HCT116 (cell line): ENCODE measurements at regions not wholly inside any gene's neighbourhood (a gene's known extent, or its start where the extent isn't known, plus 50 kb on each side); places are given as distances from the start of the nearest gene placed in this dataset.

Experiments
- ATAC-seq: fragments of 200-7000 bp; cut with Tn5 transposase; 2 replicates; pipeline ENCODE4 v1.9.1; 2020; ENCODE audit warnings: mild to moderate bottlenecking, moderate library complexity
- BruUV-seq: library from RNA; stranded (reverse); fragments of 400-500 nt; replicated peaks from 2 replicates; lab custom pipeline; 2021; lab: Mats Ljungman, UMichigan
- CTCF ChIA-PET: fragments of 300-600 bp; sonication (Branson Sonifier 250); formaldehyde crosslinking; loops from one replicate; lab custom pipeline; 2021; ENCODE audit warnings: antibody characterized with exemption; lab: Charles Lee
- POLR2A ChIA-PET: fragments of 300-600, 350-600 bp; sonication (Branson Sonifier 250); formaldehyde crosslinking; loops from one replicate; lab custom pipeline; 2021; ENCODE audit warnings: antibody characterized with exemption; lab: Charles Lee
- RAD21 ChIA-PET, 2 experiments: fragments of 300-600 bp; sonication (Branson Sonifier 250); formaldehyde crosslinking; loops; one replicate each; lab custom pipeline; 2023; ENCODE audit warnings: low total read pairs in 2 of 2; ENCODE audit not compliant: uncharacterized antibody in 2 of 2, unreplicated experiment in 2 of 2, low non-redundant PET in 1 of 2; lab: Charles Lee
- DNase-seq: peaks from one replicate; pipeline ENCODE4 v3.0.0-alpha.2; 2010; ENCODE audit warnings: low read depth, low spot score
- H2AFZ ChIP-seq: fragments of 200-600 bp; shearing (Covaris generic), sonication (generic); 2 replicates; pipeline ENCODE4 v1.6.1; 2017; ENCODE audit warnings: low read depth, mixed run types, mixed read lengths, antibody characterized with exemption, low read length; ENCODE audit not compliant: poor library complexity, severe bottlenecking
- H3K27ac ChIP-seq: 2 replicates; pipeline ENCODE4 v1.5.1; 2012; ENCODE audit warnings: low read depth, low read length
- H3K27me3 ChIP-seq: fragments of 200-600 bp; sonication (generic); 2 replicates; pipeline ENCODE4 v1.6.1; 2016; ENCODE audit warnings: mixed run types, low read length, mixed read lengths; ENCODE audit not compliant: insufficient read depth
- H3K36me3 ChIP-seq, 2 experiments: fragments of 200-500 bp in 1 of 2; fragments of 200-600 bp in 1 of 2; sonication (Bioruptor generic) in 1 of 2; sonication (generic) in 1 of 2; 2 replicates each; pipeline versions ENCODE4 v1.5.1 to v1.6.1; 2014 to 2016; ENCODE audit warnings: low read length in 2 of 2, inconsistent platforms in 1 of 2, mixed read lengths in 1 of 2, mixed run types in 1 of 2; ENCODE audit not compliant: insufficient read depth in 2 of 2, control insufficient read depth in 1 of 2
- H3K4me1 ChIP-seq, 2 experiments: fragments of 200-600 bp in 1 of 2; sonication (generic) in 1 of 2; 2 replicates each; pipeline versions ENCODE4 v1.5.1 to v1.6.1; 2012 to 2017; ENCODE audit warnings: low read length in 2 of 2, inconsistent platforms in 1 of 2, mild to moderate bottlenecking in 1 of 2, mixed read lengths in 1 of 2, mixed run types in 1 of 2, moderate library complexity in 1 of 2; ENCODE audit not compliant: insufficient read depth in 2 of 2, control insufficient read depth in 1 of 2
- H3K4me2 ChIP-seq: fragments of 200-600 bp; sonication (generic); 2 replicates; pipeline ENCODE4 v1.6.1; 2017; ENCODE audit warnings: mixed run types, low read length, mixed read lengths
- H3K4me3 ChIP-seq, 2 experiments: fragments of 200-600 bp in 1 of 2; sonication (generic) in 1 of 2; replicated peaks in 1 of 2; 2 replicates each; pipeline ENCODE4 v1.5.1; 2011 to 2016; ENCODE audit warnings: low read length in 2 of 2, control low read depth in 1 of 2, low read depth in 1 of 2, mild to moderate bottlenecking in 1 of 2, mixed read lengths in 1 of 2, mixed run types in 1 of 2
- H3K79me2 ChIP-seq: fragments of 200-600 bp; sonication (generic); 2 replicates; pipeline ENCODE4 v1.6.1; 2017; ENCODE audit warnings: mild to moderate bottlenecking, mixed run types, low read length, moderate library complexity, mixed read lengths; ENCODE audit not compliant: insufficient read depth
- H3K9ac ChIP-seq: fragments of 200-600 bp; sonication (generic); 2 replicates; pipeline ENCODE4 v1.6.1; 2016; ENCODE audit warnings: low read length, mixed read lengths
- H3K9me2 ChIP-seq: fragments of 200-600 bp; sonication (generic), shearing (Covaris generic); 2 replicates; pipeline ENCODE4 v1.6.1; 2017; ENCODE audit warnings: mixed run types, mild to moderate bottlenecking, moderate library complexity; ENCODE audit not compliant: insufficient read depth
- H3K9me3 ChIP-seq, 2 experiments: fragments of 200-500 bp in 1 of 2; fragments of 200-600 bp in 1 of 2; sonication (Bioruptor generic) in 1 of 2; sonication (generic) in 1 of 2; 2 replicates each; pipeline ENCODE4 v1.6.1; 2014 to 2017; ENCODE audit warnings: low read length in 2 of 2, mixed read lengths in 2 of 2, inconsistent platforms in 1 of 2, low read depth in 1 of 2, mild to moderate bottlenecking in 1 of 2, mixed run types in 1 of 2, moderate library complexity in 1 of 2; ENCODE audit not compliant: control insufficient read depth in 1 of 2, insufficient read depth in 1 of 2
- H4K20me1 ChIP-seq: fragments of 200-600 bp; sonication (generic), shearing (Covaris generic); 2 replicates; pipeline ENCODE4 v1.6.1; 2017; ENCODE audit warnings: mixed run types, mild to moderate bottlenecking, moderate library complexity; ENCODE audit not compliant: insufficient read depth
- ATF3 ChIP-seq: IDR thresholded peaks from 2 replicates; pipeline ENCODE4 v1.6.1; 2012
- CBX3 ChIP-seq: IDR thresholded peaks from 2 replicates; pipeline ENCODE4 v1.6.1; 2012; ENCODE audit warnings: low read depth
- EZH2 ChIP-seq: fragments of 200-600 bp; sonication (generic); IDR thresholded peaks from 2 replicates; pipeline ENCODE4 v1.6.1; 2017; ENCODE audit warnings: antibody characterized with exemption, mixed run types
- MAX ChIP-seq: IDR thresholded peaks from 2 replicates; pipeline ENCODE4 v1.6.1; 2012
- POLR2AphosphoS5 ChIP-seq: IDR thresholded peaks from 2 replicates; pipeline ENCODE4 v1.6.1; 2011; ENCODE audit warnings: mild to moderate bottlenecking, low read depth, low read length, moderate library complexity
- RAD21 ChIP-seq: IDR thresholded peaks from 2 replicates; pipeline ENCODE4 v1.6.1; 2012; ENCODE audit warnings: low read depth, mild to moderate bottlenecking
- SIN3A ChIP-seq: IDR thresholded peaks from 2 replicates; pipeline ENCODE4 v1.6.1; 2012; ENCODE audit warnings: low read depth
- SP1 ChIP-seq: IDR thresholded peaks from 2 replicates; pipeline ENCODE4 v1.6.1; 2012; ENCODE audit warnings: low read depth
- SRF ChIP-seq: IDR thresholded peaks from 2 replicates; pipeline ENCODE4 v1.6.1; 2012; ENCODE audit warnings: low read depth
- ZBTB33 ChIP-seq: IDR thresholded peaks from 2 replicates; pipeline ENCODE4 v1.6.1; 2011; ENCODE audit warnings: mild to moderate bottlenecking, low read length, moderate library complexity; ENCODE audit not compliant: insufficient replicate concordance; ENCODE audit errors: extremely low read depth
- ZFX ChIP-seq: fragments of 450-650 bp; IDR thresholded peaks from 2 replicates; pipeline ENCODE4 v1.6.1; 2017
- ZNF274 ChIP-seq: fragments of 200-500 bp; sonication (Bioruptor generic); IDR thresholded peaks from 2 replicates; pipeline ENCODE4 v1.6.1; 2014; ENCODE audit warnings: mild to moderate bottlenecking, low read depth, low read length, inconsistent platforms
- intact Hi-C: fragments of 100-400 bp; cut with micrococcal nuclease; formaldehyde crosslinking; loops from 2 replicates; pipeline ENCODE4 v1.10.0; 2022

- no peaks in the 10 kb centered on the region for H3K4me1 ChIP-seq
- RAD21 ChIA-PET = no interaction called here
- H3K36me3 ChIP-seq = no peaks in the 10 kb centered on the region
- no peaks in the 10 kb centered on the region for H4K20me1 ChIP-seq
- H2AFZ ChIP-seq = no peak overlapping the region
- ATAC-seq = no peak
- no peak for TF ChIP-seq ZNF274
- no peak overlapping the region for H3K9ac ChIP-seq
- no peak for DNase-seq
- no peaks in the 10 kb centered on the region for H3K27me3 ChIP-seq
- no peak overlapping the region for H3K4me2 ChIP-seq
- no peaks in the 10 kb centered on the region for H3K79me2 ChIP-seq
- intact Hi-C loops = no loop called here
- H3K9me2 ChIP-seq = no peaks in the 10 kb centered on the region
- POLR2A ChIA-PET = no interaction called here
- no peak overlapping the region for H3K27ac ChIP-seq
- no TSS peak for BruUV-seq
- CTCF ChIA-PET = no interaction called here
- peaks cover 0 to 6% of the 10 kb centered on the region in 2 experiments; a peak in 1 of 4 replicates for H3K9me3 ChIP-seq
- no peak overlapping the region for H3K4me3 ChIP-seq
These were observed 152.7 kb upstream of the FKBP1C start for GRCh38 chr6:63058601-63059000.

- ChIA-PET CTCF (no interaction called here), POLR2A (no interaction called here), RAD21 (no interaction called here)
- Histone ChIP-seq H3K9me2 (no peaks in the 10 kb centered on the region), H3K79me2 (no peaks in the 10 kb centered on the region), H3K27me3 (no peaks in the 10 kb centered on the region), H3K9me3 (peaks cover 0 to 6% of the 10 kb centered on the region in 2 experiments; a peak in 1 of 4 replicates), H3K36me3 (no peaks in the 10 kb centered on the region), H3K4me1 (no peaks in the 10 kb centered on the region), H2AFZ (no peak overlapping the region), H3K9ac (no peak overlapping the region), H3K4me3 (no peak overlapping the region), H3K27ac (no peak overlapping the region), H4K20me1 (no peaks in the 10 kb centered on the region), H3K4me2 (no peak overlapping the region)
- DNase-seq (no peak), ATAC-seq (no peak)
- BruUV-seq = no TSS peak
- intact Hi-C loops = no loop called here
- TF ChIP-seq SP1 (no peak), ZBTB33 (no peak), CBX3 (no peak), ATF3 (no peak), POLR2AphosphoS5 (no peak), SIN3A (no peak), RAD21 (no peak), SRF (no peak), MAX (no peak), ZFX (no peak), EZH2 (no peak)
These were observed 147.5 kb upstream of the FKBP1C start for GRCh38 chr6:63063631-63064271.
